Esophagus muscularis mucosa (tissue), 4 donors: ENCODE measurements at regions not wholly inside any gene's neighbourhood (a gene's known extent, or its start where the extent isn't known, plus 50 kb on each side); places are given as distances from the start of the nearest gene placed in this dataset.

Experiments used
- CTCF ChIP-seq, 3 experiments: fragments of 200-600 bp in 2 of 3; fragments of 450-650 bp in 1 of 3; sonication (generic) in 2 of 3; IDR thresholded peaks; one replicate each; pipeline ENCODE4 v1.5.1; 2017 to 2019; ENCODE audit warnings: antibody characterized with exemption in 3 of 3, mild to moderate bottlenecking in 2 of 3, moderate library complexity in 1 of 3
- EP300 ChIP-seq: sonication (generic); formaldehyde crosslinking; IDR thresholded peaks from one replicate; pipeline ENCODE4 v1.6.1; 2017; ENCODE audit warnings: antibody characterized with exemption
- POLR2A ChIP-seq: fragments of 450-650 bp; IDR thresholded peaks from one replicate; pipeline ENCODE4 v1.6.1; 2017; ENCODE audit warnings: antibody characterized with exemption, moderate library complexity, mild to moderate bottlenecking, low read depth

GRCh38 chr1:172761581-172762486, 102.9 kb downstream of the FASLG start:
- TF ChIP-seq CTCF (IDR thresholded peaks at IDR 0.05): no peak
- no peak for TF ChIP-seq POLR2A
- TF ChIP-seq EP300: no peak
